Caco-2 (cell line): ENCODE measurements at regions not wholly inside any gene's neighbourhood (a gene's known extent, or its start where the extent isn't known, plus 50 kb on each side); places are given as distances from the start of the nearest gene placed in this dataset.

Experiments used
- BruUV-seq: library from RNA; stranded (reverse); fragments of 400-500 nt; replicated peaks from 2 replicates; lab custom pipeline; 2021; lab: Mats Ljungman, UMichigan
- CTCF ChIA-PET: fragments of 300-600 bp; sonication (Branson Sonifier 250); formaldehyde crosslinking; loops from one replicate; lab custom pipeline; 2022; ENCODE audit warnings: antibody characterized with exemption; lab: Charles Lee
- POLR2A ChIA-PET: fragments of 300-600 bp; sonication (Branson Sonifier 250); formaldehyde crosslinking; loops from one replicate; lab custom pipeline; 2022; ENCODE audit warnings: antibody characterized with exemption; lab: Charles Lee
- DNase-seq, 2 experiments: peaks; one replicate each; pipeline versions ENCODE4 v3.0.0 to v3.0.0-alpha.2; 2020 to 2022
- H3K27me3 ChIP-seq: replicated peaks from 2 replicates; pipeline ENCODE4 v1.6.0; 2011; ENCODE audit warnings: low read length; ENCODE audit not compliant: control insufficient read depth, insufficient read depth
- H3K36me3 ChIP-seq: 2 replicates; pipeline ENCODE4 v1.5.1; 2011; ENCODE audit warnings: low read length; ENCODE audit not compliant: control insufficient read depth, insufficient read depth
- H3K4me1 ChIP-seq: fragments of 250-450 bp; sonication (Bioruptor Pico); 2 replicates; pipeline ENCODE4 v1.5.1; 2020; ENCODE audit warnings: mild to moderate bottlenecking
- H3K4me3 ChIP-seq: 2 replicates; pipeline ENCODE4 v1.5.1; 2011; ENCODE audit warnings: low read depth, mild to moderate bottlenecking, control low read depth, low read length
- H3K9me3 ChIP-seq: fragments of 250-450 bp; sonication (Bioruptor Pico); 2 replicates; pipeline ENCODE4 v1.5.1; 2020; ENCODE audit warnings: mild to moderate bottlenecking, moderate library complexity
- H3K27ac Mint-ChIP-seq: one replicate; pipeline ENCODE4 v1.8.0; 2022; ENCODE audit warnings: mixed read lengths; ENCODE audit not compliant: unreplicated experiment
- H3K27me3 Mint-ChIP-seq: one replicate; pipeline ENCODE4 v1.8.0; 2022; ENCODE audit warnings: mixed read lengths; ENCODE audit not compliant: insufficient read depth, unreplicated experiment
- H3K36me3 Mint-ChIP-seq: one replicate; pipeline ENCODE4 v1.8.0; 2022; ENCODE audit warnings: mild to moderate bottlenecking, mixed read lengths; ENCODE audit not compliant: insufficient read depth, unreplicated experiment
- H3K4me1 Mint-ChIP-seq: one replicate; pipeline ENCODE4 v1.8.0; 2022; ENCODE audit warnings: low read depth, mixed read lengths; ENCODE audit not compliant: unreplicated experiment
- H3K4me3 Mint-ChIP-seq: one replicate; pipeline ENCODE4 v1.8.0; 2022; ENCODE audit warnings: mild to moderate bottlenecking, moderate library complexity, mixed read lengths; ENCODE audit not compliant: unreplicated experiment
- H3K9me3 Mint-ChIP-seq: one replicate; pipeline ENCODE4 v1.8.0; 2022; ENCODE audit warnings: mixed read lengths; ENCODE audit not compliant: unreplicated experiment
- intact Hi-C: fragments of 100-400 bp; cut with micrococcal nuclease; formaldehyde crosslinking; loops from one replicate; pipeline ENCODE4 v1.10.0; 2022; ENCODE audit not compliant: unreplicated experiment
- TF ChIP-seq, protein P1 (sequence below), 2 experiments: fragments of 200-600 bp in 1 of 2; IDR thresholded peaks; 1 replicate in 1 of 2; 2 replicates in 1 of 2; pipeline versions ENCODE4 v1.5.1 to v1.8.0; 2011 to 2022; ENCODE audit warnings: antibody characterized with exemption in 1 of 2, control low read depth in 1 of 2, inconsistent platforms in 1 of 2, low read depth in 1 of 2, low read length in 1 of 2, mild to moderate bottlenecking in 1 of 2, moderate library complexity in 1 of 2; ENCODE audit not compliant: insufficient read depth in 1 of 2, severe bottlenecking in 1 of 2, unreplicated experiment in 1 of 2

DNA sequence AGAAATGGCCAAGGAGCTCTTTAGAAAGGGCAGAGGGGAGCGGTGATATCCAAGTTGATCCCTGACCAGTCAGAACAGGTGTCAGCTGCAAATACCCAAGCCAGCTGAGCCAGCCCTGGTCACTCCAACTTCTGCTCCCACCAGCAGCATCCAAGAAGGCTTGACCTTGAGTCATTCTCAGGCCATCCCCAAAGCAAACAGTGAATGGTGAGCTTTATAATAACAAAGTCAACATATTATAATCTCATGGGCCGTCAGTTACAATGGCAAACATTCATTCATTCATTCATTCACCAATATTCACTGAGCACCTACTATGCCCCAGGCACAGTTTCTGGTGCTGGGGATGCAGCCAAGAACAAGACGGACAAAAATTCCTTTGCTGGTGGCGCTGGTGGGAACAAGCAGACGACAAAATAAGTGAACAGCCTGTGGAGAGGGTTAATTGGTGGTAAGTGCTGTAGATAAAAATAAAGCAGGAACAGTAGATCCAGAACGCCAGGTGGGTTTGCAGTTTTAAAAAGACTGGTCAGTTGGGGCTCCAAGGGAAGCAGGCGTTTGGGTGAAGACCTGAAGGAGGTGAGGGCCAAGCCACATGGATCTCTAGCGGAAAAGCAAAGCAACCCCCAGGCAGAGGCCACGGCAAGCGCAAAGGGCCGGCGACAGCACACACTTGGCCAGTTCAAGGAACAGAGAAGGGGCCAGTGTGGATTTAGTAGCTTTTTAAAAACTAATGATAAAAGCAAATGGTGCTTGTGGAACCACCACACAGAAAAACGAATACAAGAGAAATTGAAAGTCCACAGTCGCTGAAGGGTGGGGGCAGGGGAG is 131.8 kb upstream of the PTPN1 start:
- H3K27ac Mint-ChIP-seq, result no peak overlapping the region
- no peaks in the 10 kb centered on the region for H3K9me3 Mint-ChIP-seq
- H3K36me3 Mint-ChIP-seq, result no peaks in the 10 kb centered on the region
- CTCF ChIA-PET, result interaction anchor here (1.0 to 1.3 kb wide), 2 partner anchors 11 to 23 kb away, joined by 3 to 5 read pairs; no protein-coding TSS in a partner anchor
- no peaks in the 10 kb centered on the region for H3K27me3 ChIP-seq
- no peak for DNase-seq
- no TSS peak for BruUV-seq
- peaks cover 38% of the 10 kb centered on the region for H3K4me1 ChIP-seq
- H3K27me3 Mint-ChIP-seq, result no peaks in the 10 kb centered on the region
- H3K4me3 Mint-ChIP-seq, result no peak overlapping the region
- H3K36me3 ChIP-seq, result no peaks in the 10 kb centered on the region
- intact Hi-C loops, result no loop called here
- no peaks in the 10 kb centered on the region for H3K9me3 ChIP-seq
- TF ChIP-seq, protein P1, sequence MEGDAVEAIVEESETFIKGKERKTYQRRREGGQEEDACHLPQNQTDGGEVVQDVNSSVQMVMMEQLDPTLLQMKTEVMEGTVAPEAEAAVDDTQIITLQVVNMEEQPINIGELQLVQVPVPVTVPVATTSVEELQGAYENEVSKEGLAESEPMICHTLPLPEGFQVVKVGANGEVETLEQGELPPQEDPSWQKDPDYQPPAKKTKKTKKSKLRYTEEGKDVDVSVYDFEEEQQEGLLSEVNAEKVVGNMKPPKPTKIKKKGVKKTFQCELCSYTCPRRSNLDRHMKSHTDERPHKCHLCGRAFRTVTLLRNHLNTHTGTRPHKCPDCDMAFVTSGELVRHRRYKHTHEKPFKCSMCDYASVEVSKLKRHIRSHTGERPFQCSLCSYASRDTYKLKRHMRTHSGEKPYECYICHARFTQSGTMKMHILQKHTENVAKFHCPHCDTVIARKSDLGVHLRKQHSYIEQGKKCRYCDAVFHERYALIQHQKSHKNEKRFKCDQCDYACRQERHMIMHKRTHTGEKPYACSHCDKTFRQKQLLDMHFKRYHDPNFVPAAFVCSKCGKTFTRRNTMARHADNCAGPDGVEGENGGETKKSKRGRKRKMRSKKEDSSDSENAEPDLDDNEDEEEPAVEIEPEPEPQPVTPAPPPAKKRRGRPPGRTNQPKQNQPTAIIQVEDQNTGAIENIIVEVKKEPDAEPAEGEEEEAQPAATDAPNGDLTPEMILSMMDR (IDR thresholded peaks at IDR 0.05; ENCODE audit: insufficient read depth in 1 of 2, low read depth in 1 of 2, low read length in 1 of 2, severe bottlenecking in 1 of 2, unreplicated experiment in 1 of 2), result no peak
- no peak overlapping the region for H3K4me3 ChIP-seq
- POLR2A ChIA-PET, result interaction anchor here (0.6 kb wide), 1 partner anchor 8 kb away, joined by 8 read pairs; no protein-coding TSS in a partner anchor
- H3K4me1 Mint-ChIP-seq, result peaks cover 30% of the 10 kb centered on the region

DNA sequence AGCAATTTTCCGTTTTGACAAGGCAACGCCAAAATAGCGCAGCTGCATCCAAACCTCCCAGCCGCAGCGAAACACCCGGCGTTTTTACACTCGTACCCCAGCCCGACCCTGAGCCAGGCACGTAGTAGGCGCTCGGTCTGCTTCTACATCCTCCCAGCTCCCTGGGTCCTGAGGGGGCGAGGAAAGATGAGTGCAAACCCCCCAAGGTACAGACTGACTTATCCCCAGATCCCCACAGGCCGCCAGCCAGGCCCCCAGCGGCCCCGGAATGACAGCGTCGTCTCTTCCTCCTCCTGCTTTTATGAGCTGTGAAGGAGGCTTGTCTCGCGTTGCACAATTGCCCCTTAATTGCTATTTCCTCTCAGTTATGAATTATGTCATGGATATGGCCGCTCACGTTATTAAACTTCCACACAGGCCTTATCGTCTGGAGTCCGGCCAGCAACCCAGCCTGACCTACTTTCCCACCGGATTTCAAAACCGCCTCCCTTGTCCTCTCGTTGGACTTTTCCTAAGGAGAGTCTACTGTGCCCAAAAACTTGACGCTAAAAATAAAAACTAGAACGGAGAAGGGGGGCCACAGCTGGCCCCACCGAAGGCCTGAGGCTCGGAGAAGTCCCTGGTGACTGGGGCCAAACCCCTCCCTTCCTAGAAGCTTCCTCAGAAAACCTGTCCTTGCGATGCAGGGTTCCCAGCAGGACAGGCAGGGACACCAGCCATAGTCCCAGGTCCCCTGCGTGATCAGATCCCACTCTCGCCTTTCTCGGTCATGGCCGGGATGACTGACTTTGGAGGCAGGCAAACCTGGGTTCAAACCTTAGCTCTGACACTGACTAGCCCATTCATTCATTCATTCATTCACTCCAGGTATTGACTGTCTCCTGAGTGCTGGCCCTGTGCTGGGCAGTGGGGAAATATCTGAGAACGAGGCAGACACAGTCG is 130.9 kb upstream of the PTPN1 start:
- Histone ChIP-seq H3K9me3 (no peaks in the 10 kb centered on the region), H3K36me3 (no peaks in the 10 kb centered on the region), H3K27me3 (no peaks in the 10 kb centered on the region), H3K4me3 (no peak overlapping the region), H3K4me1 (peaks cover 31% of the 10 kb centered on the region)
- Mint-ChIP-seq H3K27me3 (no peaks in the 10 kb centered on the region), H3K36me3 (no peaks in the 10 kb centered on the region), H3K4me1 (peaks cover 27% of the 10 kb centered on the region), H3K4me3 (no peak overlapping the region), H3K9me3 (no peaks in the 10 kb centered on the region), H3K27ac (peak overlapping the region; percentile 0)
- intact Hi-C loops, result no loop called here
- no peak for DNase-seq
- ChIA-PET POLR2A (interaction anchor here (0.6 kb wide), 1 partner anchor 209 kb away, joined by 4 read pairs; no protein-coding TSS in a partner anchor), CTCF (interaction anchor here (0.6 kb wide), 1 partner anchor 201 kb away, joined by 3 read pairs; no protein-coding TSS in a partner anchor)
- BruUV-seq, result no TSS peak
- TF ChIP-seq, protein P1 (IDR thresholded peaks at IDR 0.05; ENCODE audit: insufficient read depth in 1 of 2, low read depth in 1 of 2, low read length in 1 of 2, severe bottlenecking in 1 of 2, unreplicated experiment in 1 of 2), result no peak
